K562 (cell line): ENCODE measurements at regions not wholly inside any gene's neighbourhood (a gene's known extent, or its start where the extent isn't known, plus 50 kb on each side); places are given as distances from the start of the nearest gene placed in this dataset.

ENCODE experiments used
- ARNT ChIP-seq, 2 experiments: fragments of 450-650 bp; IDR thresholded peaks; 2 replicates each; pipeline ENCODE4 v1.6.1; 2016; ENCODE audit warnings: mild to moderate bottlenecking in 1 of 2
- CXXC5 ChIP-seq: fragments of 250-450 bp; sonication (Bioruptor Pico); IDR thresholded peaks from 2 replicates; pipeline ENCODE4 v1.8.0; 2022; ENCODE audit warnings: inconsistent platforms, mild to moderate bottlenecking, moderate library complexity
- DLX4 ChIP-seq: fragments of 250-450 bp; sonication (Bioruptor Pico); IDR thresholded peaks from 2 replicates; pipeline ENCODE4 v1.6.1; 2021; ENCODE audit warnings: mild to moderate bottlenecking
- ELF1 ChIP-seq: fragments of 200-800 bp; sonication (Bioruptor generic); IDR thresholded peaks from 2 replicates; pipeline ENCODE4 v1.6.1; 2016; ENCODE audit warnings: missing genetic modification characterization, missing compliant biosample characterization
- HDAC8 ChIP-seq: fragments of 450-650 bp; IDR thresholded peaks from 2 replicates; pipeline ENCODE4 v1.6.1; 2016; ENCODE audit warnings: mild to moderate bottlenecking, missing genetic modification characterization, moderate library complexity, missing compliant biosample characterization
- ILK ChIP-seq: fragments of 450-650 bp; IDR thresholded peaks from 2 replicates; pipeline ENCODE4 v1.6.1; 2016; ENCODE audit warnings: missing genetic modification characterization, low read depth, mild to moderate bottlenecking, missing compliant biosample characterization, moderate library complexity, borderline replicate concordance
- MEF2D ChIP-seq: conservative IDR thresholded peaks from 2 replicates; pipeline ENCODE4 v1.6.1; 2016; ENCODE audit warnings: low read depth, missing genetic modification characterization, missing compliant biosample characterization
- NEUROD1 ChIP-seq: fragments of 150-350 bp; IDR thresholded peaks from 2 replicates; pipeline ENCODE4 v1.6.1; 2014; ENCODE audit warnings: borderline replicate concordance, low read length, low read depth; ENCODE audit not compliant: partially characterized antibody
- SOX6 ChIP-seq: fragments of 450-650 bp; IDR thresholded peaks from 2 replicates; pipeline ENCODE4 v1.6.1; 2014; ENCODE audit warnings: mild to moderate bottlenecking
- TEAD2 ChIP-seq: fragments of 450-650 bp; IDR thresholded peaks from 2 replicates; pipeline ENCODE4 v1.6.1; 2016; ENCODE audit warnings: missing genetic modification characterization, control low read depth, missing compliant biosample characterization
- ZBTB12 ChIP-seq: fragments of 250-450 bp; sonication (Bioruptor Pico); IDR thresholded peaks from 2 replicates; pipeline ENCODE4 v1.4.0; 2020
- ZC3H8 ChIP-seq: fragments of 450-650 bp; IDR thresholded peaks from 2 replicates; pipeline ENCODE4 v1.6.1; 2017
- ZNF584 ChIP-seq: fragments of 200-800 bp; sonication (Bioruptor generic); IDR thresholded peaks from 2 replicates; pipeline ENCODE4 v1.6.1; 2016; ENCODE audit warnings: low read depth, mild to moderate bottlenecking, missing genetic modification characterization, missing compliant biosample characterization
- ZNF655 ChIP-seq: fragments of 250-450 bp; sonication (Bioruptor Pico); IDR thresholded peaks from 2 replicates; pipeline ENCODE4 v1.5.0; 2021
- ZNF764 ChIP-seq: fragments of 250-450 bp; sonication (Bioruptor Pico); IDR thresholded peaks from 2 replicates; pipeline ENCODE4 v1.4.0; 2020; ENCODE audit warnings: low read depth, mild to moderate bottlenecking, moderate library complexity
- ZNF766 ChIP-seq: fragments of 200-800 bp; sonication (Bioruptor generic); conservative IDR thresholded peaks from 2 replicates; pipeline ENCODE4 v1.6.1; 2016; ENCODE audit warnings: missing genetic modification characterization, missing compliant biosample characterization
- TF ChIP-seq, protein P1 (sequence below), 2 experiments: IDR thresholded peaks in 1 of 2; conservative IDR thresholded peaks in 1 of 2; 2 replicates each; pipeline ENCODE4 v1.6.1; 2016; ENCODE audit warnings: low read depth in 2 of 2, mild to moderate bottlenecking in 1 of 2, missing compliant biosample characterization in 1 of 2, missing genetic modification characterization in 1 of 2, moderate library complexity in 1 of 2
- TF ChIP-seq, protein P2 (sequence below): fragments of 250-450 bp; sonication (Bioruptor Pico); IDR thresholded peaks from 2 replicates; pipeline ENCODE4 v1.4.0; 2020; ENCODE audit warnings: mild to moderate bottlenecking, moderate library complexity

DNA sequence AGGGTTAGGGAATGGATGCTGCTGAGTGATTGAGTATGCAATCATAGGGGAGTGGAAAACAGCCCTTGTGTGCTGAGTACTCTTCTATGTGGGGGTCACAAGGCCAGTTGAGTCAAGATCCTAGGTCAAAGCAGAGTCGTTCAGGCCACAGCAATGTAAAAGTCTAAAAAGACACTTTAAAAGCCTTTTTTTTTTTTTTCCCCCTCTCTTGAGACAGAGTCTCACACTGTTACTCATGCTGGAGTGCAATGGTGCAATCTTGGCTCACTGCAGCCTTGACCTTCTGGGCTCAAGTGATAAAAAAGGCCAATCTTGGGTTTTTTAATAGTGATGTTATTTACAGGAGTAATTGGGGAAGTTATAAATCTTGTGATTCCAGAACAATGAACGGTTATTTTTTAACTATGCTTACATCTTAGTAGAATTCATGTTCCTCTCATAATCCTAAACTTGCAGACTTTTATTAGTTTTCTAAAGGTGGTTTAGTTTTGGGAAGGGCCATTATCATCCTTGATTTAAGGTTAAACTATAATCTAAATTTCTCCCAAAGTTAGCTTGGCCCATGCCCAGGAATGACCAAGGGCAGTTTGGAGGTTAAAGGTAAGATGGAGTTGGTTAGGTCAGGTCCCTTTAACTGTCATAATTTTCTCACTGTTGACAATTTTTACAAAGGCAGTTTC is 82.2 kb upstream of the BMP2K start (continued):
- peak; percentile 84 for TF ChIP-seq SOX6
- TF ChIP-seq ZNF655 (CRISPR knock-in tag): 0 out of 2 replicates have a peak, but pooled peaks have one; percentile 64
- TF ChIP-seq ELF1 (tag): peak; percentile 43; the same call in 1 of the 2 replicates
- peak in 1 of 2 experiments; percentile 57; a peak in 1 of 4 replicates for TF ChIP-seq ARNT (IDR thresholded peaks at IDR 0.05)
- peak; percentile 99 for TF ChIP-seq ZNF766 (CRISPR knock-in tag)
- peak; percentile 98 for TF ChIP-seq ZNF584 (CRISPR knock-in tag)
- peak; percentile 44 for TF ChIP-seq NEUROD1
- TF ChIP-seq TEAD2 (tag): peak; percentile 81
- TF ChIP-seq ZC3H8: no peak
- TF ChIP-seq ILK (tag): peak; percentile 83; the same call in 1 of the 2 replicates
- no peak for TF ChIP-seq ZNF764
- TF ChIP-seq, protein P1, sequence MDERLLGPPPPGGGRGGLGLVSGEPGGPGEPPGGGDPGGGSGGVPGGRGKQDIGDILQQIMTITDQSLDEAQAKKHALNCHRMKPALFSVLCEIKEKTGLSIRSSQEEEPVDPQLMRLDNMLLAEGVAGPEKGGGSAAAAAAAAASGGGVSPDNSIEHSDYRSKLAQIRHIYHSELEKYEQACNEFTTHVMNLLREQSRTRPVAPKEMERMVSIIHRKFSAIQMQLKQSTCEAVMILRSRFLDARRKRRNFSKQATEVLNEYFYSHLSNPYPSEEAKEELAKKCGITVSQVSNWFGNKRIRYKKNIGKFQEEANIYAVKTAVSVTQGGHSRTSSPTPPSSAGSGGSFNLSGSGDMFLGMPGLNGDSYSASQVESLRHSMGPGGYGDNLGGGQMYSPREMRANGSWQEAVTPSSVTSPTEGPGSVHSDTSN (CRISPR knock-in tag; IDR thresholded peaks at IDR 0.05; ENCODE audit: low read depth): no peak
- TF ChIP-seq, protein P1 (tag; conservative IDR thresholded peaks at IDR 0.05; ENCODE audit: low read depth): peak; percentile 58
- peak; percentile 96 for TF ChIP-seq HDAC8
- TF ChIP-seq, protein P2, sequence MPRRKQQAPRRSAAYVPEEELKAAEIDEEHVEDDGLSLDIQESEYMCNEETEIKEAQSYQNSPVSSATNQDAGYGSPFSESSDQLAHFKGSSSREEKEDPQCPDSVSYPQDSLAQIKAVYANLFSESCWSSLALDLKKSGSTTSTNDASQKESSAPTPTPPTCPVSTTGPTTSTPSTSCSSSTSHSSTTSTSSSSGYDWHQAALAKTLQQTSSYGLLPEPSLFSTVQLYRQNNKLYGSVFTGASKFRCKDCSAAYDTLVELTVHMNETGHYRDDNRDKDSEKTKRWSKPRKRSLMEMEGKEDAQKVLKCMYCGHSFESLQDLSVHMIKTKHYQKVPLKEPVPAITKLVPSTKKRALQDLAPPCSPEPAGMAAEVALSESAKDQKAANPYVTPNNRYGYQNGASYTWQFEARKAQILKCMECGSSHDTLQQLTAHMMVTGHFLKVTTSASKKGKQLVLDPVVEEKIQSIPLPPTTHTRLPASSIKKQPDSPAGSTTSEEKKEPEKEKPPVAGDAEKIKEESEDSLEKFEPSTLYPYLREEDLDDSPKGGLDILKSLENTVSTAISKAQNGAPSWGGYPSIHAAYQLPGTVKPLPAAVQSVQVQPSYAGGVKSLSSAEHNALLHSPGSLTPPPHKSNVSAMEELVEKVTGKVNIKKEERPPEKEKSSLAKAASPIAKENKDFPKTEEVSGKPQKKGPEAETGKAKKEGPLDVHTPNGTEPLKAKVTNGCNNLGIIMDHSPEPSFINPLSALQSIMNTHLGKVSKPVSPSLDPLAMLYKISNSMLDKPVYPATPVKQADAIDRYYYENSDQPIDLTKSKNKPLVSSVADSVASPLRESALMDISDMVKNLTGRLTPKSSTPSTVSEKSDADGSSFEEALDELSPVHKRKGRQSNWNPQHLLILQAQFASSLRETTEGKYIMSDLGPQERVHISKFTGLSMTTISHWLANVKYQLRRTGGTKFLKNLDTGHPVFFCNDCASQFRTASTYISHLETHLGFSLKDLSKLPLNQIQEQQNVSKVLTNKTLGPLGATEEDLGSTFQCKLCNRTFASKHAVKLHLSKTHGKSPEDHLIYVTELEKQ (CRISPR knock-in tag): peak; percentile 96
- TF ChIP-seq DLX4 (CRISPR knock-in tag): no peak; the same call in 1 of the 2 replicates
- peak; percentile 78 for TF ChIP-seq ZBTB12 (CRISPR knock-in tag)
- TF ChIP-seq CXXC5: peak; percentile 95
- peak; percentile 95 for TF ChIP-seq MEF2D (tag)
